Calu3 (cell line): ENCODE measurements at regions not wholly inside any gene's neighbourhood (a gene's known extent, or its start where the extent isn't known, plus 50 kb on each side); places are given as distances from the start of the nearest gene placed in this dataset.

Experiments used
- BruUV-seq: library from RNA; stranded (reverse); fragments of 400-500 nt; replicated peaks from 2 replicates; lab custom pipeline; 2021; lab: Mats Ljungman, UMichigan
- CTCF ChIA-PET: fragments of 300-600 bp; sonication (Branson Sonifier 250); formaldehyde crosslinking; loops from one replicate; lab custom pipeline; 2022; ENCODE audit warnings: antibody characterized with exemption; lab: Charles Lee
- DNase-seq: peaks from one replicate; pipeline ENCODE4 v3.0.0; 2022
- H3K27ac Mint-ChIP-seq: one replicate; pipeline ENCODE4 v1.8.0; 2022; ENCODE audit warnings: mixed read lengths; ENCODE audit not compliant: unreplicated experiment
- H3K27me3 Mint-ChIP-seq: one replicate; pipeline ENCODE4 v1.8.0; 2022; ENCODE audit warnings: mixed read lengths; ENCODE audit not compliant: unreplicated experiment
- H3K36me3 Mint-ChIP-seq: one replicate; pipeline ENCODE4 v1.8.0; 2022; ENCODE audit warnings: mild to moderate bottlenecking, moderate library complexity, mixed read lengths; ENCODE audit not compliant: insufficient read depth, unreplicated experiment
- H3K4me1 Mint-ChIP-seq: one replicate; pipeline ENCODE4 v1.8.0; 2022; ENCODE audit warnings: mild to moderate bottlenecking, low read depth, mixed read lengths; ENCODE audit not compliant: unreplicated experiment
- H3K4me3 Mint-ChIP-seq: one replicate; pipeline ENCODE4 v1.8.0; 2022; ENCODE audit warnings: mild to moderate bottlenecking, low read depth, moderate library complexity, mixed read lengths; ENCODE audit not compliant: unreplicated experiment
- H3K9me3 Mint-ChIP-seq: one replicate; pipeline ENCODE4 v1.8.0; 2022; ENCODE audit warnings: low read depth, mixed read lengths; ENCODE audit not compliant: unreplicated experiment
- intact Hi-C: fragments of 100-400 bp; cut with micrococcal nuclease; formaldehyde crosslinking; loops from one replicate; pipeline ENCODE4 v1.10.0; 2022; ENCODE audit not compliant: unreplicated experiment
- TF ChIP-seq, protein P1 (sequence below): fragments of 200-600 bp; IDR thresholded peaks from one replicate; pipeline ENCODE4 v1.8.0; 2022; ENCODE audit warnings: antibody characterized with exemption; ENCODE audit not compliant: unreplicated experiment

DNA sequence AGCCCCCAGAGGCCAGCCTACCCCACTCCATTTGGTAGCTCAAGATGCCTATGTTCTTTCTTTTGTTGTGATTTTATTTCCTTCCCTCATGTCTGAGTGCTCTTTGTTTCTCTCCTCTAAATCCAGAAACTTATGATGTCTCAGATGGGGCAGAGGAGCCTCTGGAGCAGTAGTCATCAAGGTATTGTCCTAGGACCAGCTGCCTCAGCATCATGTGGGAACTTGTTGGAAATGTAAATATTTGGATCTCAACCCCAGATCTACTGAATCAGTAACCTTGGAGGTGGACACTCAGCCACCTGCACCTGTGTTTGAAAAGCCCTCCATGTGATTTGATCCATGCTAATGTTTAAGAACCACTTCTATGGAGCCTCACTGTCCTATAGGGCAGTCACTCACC is 593.1 kb upstream of the PLXNA2 start:
- H3K27me3 Mint-ChIP-seq, result no peaks in the 10 kb centered on the region
- no peaks in the 10 kb centered on the region for H3K36me3 Mint-ChIP-seq
- H3K9me3 Mint-ChIP-seq, result peaks cover under 1% of the 10 kb centered on the region
- no peak for DNase-seq
- TF ChIP-seq, protein P1, sequence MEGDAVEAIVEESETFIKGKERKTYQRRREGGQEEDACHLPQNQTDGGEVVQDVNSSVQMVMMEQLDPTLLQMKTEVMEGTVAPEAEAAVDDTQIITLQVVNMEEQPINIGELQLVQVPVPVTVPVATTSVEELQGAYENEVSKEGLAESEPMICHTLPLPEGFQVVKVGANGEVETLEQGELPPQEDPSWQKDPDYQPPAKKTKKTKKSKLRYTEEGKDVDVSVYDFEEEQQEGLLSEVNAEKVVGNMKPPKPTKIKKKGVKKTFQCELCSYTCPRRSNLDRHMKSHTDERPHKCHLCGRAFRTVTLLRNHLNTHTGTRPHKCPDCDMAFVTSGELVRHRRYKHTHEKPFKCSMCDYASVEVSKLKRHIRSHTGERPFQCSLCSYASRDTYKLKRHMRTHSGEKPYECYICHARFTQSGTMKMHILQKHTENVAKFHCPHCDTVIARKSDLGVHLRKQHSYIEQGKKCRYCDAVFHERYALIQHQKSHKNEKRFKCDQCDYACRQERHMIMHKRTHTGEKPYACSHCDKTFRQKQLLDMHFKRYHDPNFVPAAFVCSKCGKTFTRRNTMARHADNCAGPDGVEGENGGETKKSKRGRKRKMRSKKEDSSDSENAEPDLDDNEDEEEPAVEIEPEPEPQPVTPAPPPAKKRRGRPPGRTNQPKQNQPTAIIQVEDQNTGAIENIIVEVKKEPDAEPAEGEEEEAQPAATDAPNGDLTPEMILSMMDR, result no peak
- CTCF ChIA-PET, result no interaction called here
- intact Hi-C loops, result loop anchor here (5.0 kb wide), 1 partner anchor 410 kb away; no protein-coding TSS in a partner anchor
- no peak overlapping the region for H3K27ac Mint-ChIP-seq
- H3K4me3 Mint-ChIP-seq, result no peak overlapping the region
- H3K4me1 Mint-ChIP-seq, result no peaks in the 10 kb centered on the region
- no TSS peak for BruUV-seq

GRCh38 chr1:208841436-208841835 is 597.3 kb upstream of the PLXNA2 start:
- Mint-ChIP-seq H3K4me1 (no peaks in the 10 kb centered on the region), H3K36me3 (no peaks in the 10 kb centered on the region), H3K27me3 (no peaks in the 10 kb centered on the region), H3K9me3 (peaks cover 8% of the 10 kb centered on the region), H3K27ac (no peak overlapping the region), H3K4me3 (no peak overlapping the region)
- DNase-seq, result no peak
- intact Hi-C loops, result no loop called here
- CTCF ChIA-PET, result no interaction called here
- no TSS peak for BruUV-seq
- TF ChIP-seq, protein P1, result no peak

- Mint-ChIP-seq H3K36me3 (no peaks in the 10 kb centered on the region), H3K27me3 (no peaks in the 10 kb centered on the region), H3K4me3 (no peak overlapping the region), H3K9me3 (peaks cover 8% of the 10 kb centered on the region), H3K27ac (no peak overlapping the region), H3K4me1 (no peaks in the 10 kb centered on the region)
- BruUV-seq, result no TSS peak
- CTCF ChIA-PET, result interaction anchor here (0.5 kb wide), 1 partner anchor 85 kb away, joined by 7 read pairs; no protein-coding TSS in a partner anchor
- no peak for DNase-seq
- intact Hi-C loops, result no loop called here
- TF ChIP-seq, protein P1, result no peak
Observed at GRCh38 chr1:208842451-208842850, 598.3 kb upstream of the PLXNA2 start.

GRCh38 chr1:208844158-208844557 is 600.0 kb upstream of the PLXNA2 start:
- TF ChIP-seq, protein P1, result no peak
- Mint-ChIP-seq H3K27me3 (no peaks in the 10 kb centered on the region), H3K27ac (no peak overlapping the region), H3K4me1 (no peaks in the 10 kb centered on the region), H3K9me3 (peaks cover 8% of the 10 kb centered on the region), H3K4me3 (no peak overlapping the region), H3K36me3 (no peaks in the 10 kb centered on the region)
- CTCF ChIA-PET, result no interaction called here
- no TSS peak for BruUV-seq
- intact Hi-C loops, result no loop called here
- no peak for DNase-seq
